Esophagus squamous epithelium (tissue), 5 donors: ENCODE measurements at regions not wholly inside any gene's neighbourhood (a gene's known extent, or its start where the extent isn't known, plus 50 kb on each side); places are given as distances from the start of the nearest gene placed in this dataset.
"Not testable (repeated sequence)": the region's sequence is repeated elsewhere in the genome, so short reads cannot be mapped to it uniquely, and the experiment has no call there.

Experiments used
- DNase-seq: peaks from one replicate; lab custom pipeline; 2025; lab: John Stamatoyannopoulos, UW
- H3K27ac ChIP-seq, 4 donors: fragments of 200-600 bp; sonication (generic); one replicate each; pipeline ENCODE4 v1.5.1; 2016 to 2019; ENCODE audit warnings: mild to moderate bottlenecking in 1 of 4
- H3K27me3 ChIP-seq, 4 donors: fragments of 200-600 bp; sonication (generic); 1 replicate in 3 of 4; 2 replicates in 1 of 4; pipeline versions ENCODE4 v1.5.1 to v1.6.0; 2017 to 2021; ENCODE audit warnings: antibody characterized with exemption in 1 of 4
- H3K36me3 ChIP-seq, 3 donors: fragments of 200-600 bp; sonication (generic); one replicate each; pipeline ENCODE4 v1.5.1; 2016 to 2019
- H3K4me1 ChIP-seq, 3 donors: fragments of 200-600 bp; sonication (generic); one replicate each; pipeline ENCODE4 v1.5.1; 2017 to 2019
- H3K4me3 ChIP-seq, 4 donors: fragments of 200-600 bp; sonication (generic); 1 replicate in 3 of 4; 2 replicates in 1 of 4; pipeline ENCODE4 v1.5.1; 2016 to 2019; ENCODE audit warnings: mild to moderate bottlenecking in 2 of 4, moderate library complexity in 1 of 4
- H3K9me3 ChIP-seq, 3 donors: fragments of 200-600 bp; sonication (generic); one replicate each; pipeline ENCODE4 v1.5.1; 2016 to 2019
- CTCF ChIP-seq, 6 experiments: fragments of 450-650 bp in 4 of 6; fragments of 200-600 bp in 2 of 6; sonication (generic) in 2 of 6; IDR thresholded peaks; one replicate each; pipeline ENCODE4 v1.5.1; 2016 to 2019; ENCODE audit warnings: antibody characterized with exemption in 6 of 6, mild to moderate bottlenecking in 4 of 6, moderate library complexity in 4 of 6
- POLR2A ChIP-seq, 4 donors: fragments of 450-650 bp; IDR thresholded peaks; one replicate each; pipeline ENCODE4 v1.6.1; 2017; ENCODE audit warnings: antibody characterized with exemption in 4 of 4, mild to moderate bottlenecking in 4 of 4, moderate library complexity in 3 of 4
- WGBS, 2 donors: methylation state at CpG; one replicate each; pipeline ENCODE4 v1.1.5; 2018; 5-methylcytosine and 5-hydroxymethylcytosine counted together
- intact Hi-C: fragments of 100-400 bp; cut with DNase I; formaldehyde crosslinking; loops from one replicate; pipeline ENCODE4 v1.15.0; 2022
- donor health status: DM: yes; HTN: yes; CAD: no.

GRCh38 chr9:135281791-135282737 lies 194.6 kb downstream of the OLFM1 start:
- DNase-seq: no peak
- Histone ChIP-seq H3K4me3 (no peak overlapping the region), H3K4me1 (peaks cover 0 to 15% (median 9%) of the 10 kb centered on the region in 3 donors), H3K9me3 (no peaks in the 10 kb centered on the region), H3K36me3 (no peaks in the 10 kb centered on the region), H3K27me3 (peaks cover 0 to 79% (median 0%) of the 10 kb centered on the region in 4 donors), H3K27ac (no peak overlapping the region)
- 24 to 28% methylated on average over 8 to 16 of the region's 24 CpGs for WGBS, 2 donors
- TF ChIP-seq POLR2A (IDR thresholded peaks at IDR 0.05): no peak
- TF ChIP-seq CTCF (IDR thresholded peaks at IDR 0.05): no peak
- intact Hi-C loops: no loop called here

GRCh38 chr9:135282808-135283207 lies 195.3 kb downstream of the OLFM1 start:
- H3K36me3 ChIP-seq: no peaks in the 10 kb centered on the region
- DNase-seq: no peak
- H3K4me3 ChIP-seq: no peak overlapping the region
- intact Hi-C loops: no loop called here
- TF ChIP-seq CTCF (IDR thresholded peaks at IDR 0.05) (no peak), POLR2A (IDR thresholded peaks at IDR 0.05) (no peak)
- peaks cover 0 to 15% (median 9%) of the 10 kb centered on the region in 3 donors for H3K4me1 ChIP-seq
- no peak overlapping the region for H3K27ac ChIP-seq
- 0 to 50% methylated on average over 1 to 2 of the region's 4 CpGs for WGBS, 2 donors
- H3K27me3 ChIP-seq: peaks cover 0 to 79% (median 0%) of the 10 kb centered on the region in 4 donors
- no peaks in the 10 kb centered on the region for H3K9me3 ChIP-seq

- no peak for DNase-seq
- Histone ChIP-seq H3K4me3 (no peak overlapping the region), H3K27ac (no peak overlapping the region), H3K9me3 (no peaks in the 10 kb centered on the region), H3K4me1 (peaks cover 0 to 17% (median 9%) of the 10 kb centered on the region in 3 donors), H3K27me3 (peaks cover 0 to 79% (median 0%) of the 10 kb centered on the region in 4 donors), H3K36me3 (no peaks in the 10 kb centered on the region)
- intact Hi-C loops: no loop called here
- 39 to 51% methylated on average over 12 to 15 of the region's 15 CpGs for WGBS, 2 donors
- TF ChIP-seq POLR2A (IDR thresholded peaks at IDR 0.05) (no peak), CTCF (IDR thresholded peaks at IDR 0.05) (no peak)
These were observed 195.9 kb upstream of the PPP1R26 start for GRCh38 chr9:135283671-135284070.

DNA sequence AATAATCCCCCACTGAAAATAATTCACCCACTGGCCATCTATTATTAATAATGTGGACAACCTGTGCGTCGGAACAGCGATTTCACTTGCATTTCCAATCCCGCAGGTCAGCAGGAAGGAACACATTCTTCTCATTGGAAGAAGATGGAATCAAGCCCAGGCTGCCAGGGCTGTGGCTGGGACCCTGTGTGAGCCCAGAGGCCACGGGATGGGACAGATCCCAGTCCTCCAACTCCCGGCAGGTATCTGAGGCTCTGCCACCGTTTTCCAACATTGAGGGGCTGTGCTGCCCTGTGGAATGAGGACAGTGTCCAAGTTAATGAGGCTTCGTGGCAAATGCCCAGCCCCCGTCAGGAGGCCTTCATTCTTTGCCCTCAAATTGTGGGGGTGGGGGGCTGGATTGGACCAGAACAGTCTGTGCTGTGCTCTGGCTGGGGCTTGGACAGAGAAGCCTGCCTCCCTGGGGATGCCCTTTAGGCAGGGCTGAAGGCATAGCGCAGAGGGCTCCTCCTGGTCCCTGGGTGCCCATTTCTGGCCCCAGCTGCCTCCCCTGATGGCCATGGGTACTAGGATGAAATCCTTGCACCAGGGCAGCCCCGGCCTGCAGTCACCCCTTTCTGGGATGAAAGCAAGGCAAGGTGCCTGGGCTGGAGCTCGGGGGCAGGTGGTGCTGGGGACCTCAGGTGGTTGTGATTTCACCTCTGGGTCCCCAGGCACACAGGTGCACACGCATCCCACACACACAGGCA lies 195.0 kb upstream of the PPP1R26 start:
- H3K27me3 ChIP-seq: peaks cover 0 to 80% (median 0%) of the 10 kb centered on the region in 4 donors
- intact Hi-C loops: no loop called here
- H3K4me3 ChIP-seq: no peak overlapping the region
- H3K9me3 ChIP-seq: no peaks in the 10 kb centered on the region
- H3K4me1 ChIP-seq: peaks cover 0 to 23% (median 9%) of the 10 kb centered on the region in 3 donors
- no peak overlapping the region for H3K27ac ChIP-seq
- no peaks in the 10 kb centered on the region for H3K36me3 ChIP-seq
- TF ChIP-seq POLR2A (IDR thresholded peaks at IDR 0.05) (no peak), CTCF (IDR thresholded peaks at IDR 0.05) (no peak)
- no peak for DNase-seq
- WGBS, 2 donors: 50 to 59% methylated on average over 7 to 9 of the region's 13 CpGs

DNA sequence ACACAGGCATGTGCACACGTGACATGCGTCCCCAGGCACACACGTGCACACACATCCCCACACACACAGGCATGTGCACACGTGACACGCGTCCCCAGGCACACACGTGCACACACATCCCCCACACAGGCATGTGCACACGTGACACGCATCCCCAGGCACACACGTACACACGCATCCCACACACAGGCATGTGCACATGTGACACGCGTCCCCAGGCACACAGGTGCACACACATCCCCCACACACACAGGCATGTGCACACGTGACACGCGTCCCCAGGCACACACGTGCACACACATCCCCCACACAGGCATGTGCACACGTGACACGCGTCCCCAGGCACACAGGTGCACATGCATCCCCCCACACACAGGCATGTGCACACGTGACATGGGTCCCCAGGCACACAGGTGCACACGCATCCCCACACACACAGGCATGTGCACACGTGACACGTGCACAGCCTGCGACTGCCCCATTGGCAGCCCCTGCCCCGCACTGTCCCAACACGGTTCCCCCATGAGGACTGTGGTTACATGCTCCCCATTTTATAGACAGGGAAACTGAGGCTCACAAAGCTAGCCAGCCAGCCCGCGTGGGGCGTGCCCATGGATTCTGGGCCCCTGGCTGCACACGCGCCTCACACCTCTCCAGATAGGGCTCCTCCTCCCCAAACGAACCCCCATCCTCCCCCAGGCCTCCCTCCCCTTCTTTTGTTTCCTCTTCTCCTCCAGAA lies 193.2 kb upstream of the PPP1R26 start:
- intact Hi-C loops, H3K9me3 ChIP-seq, H3K4me3 ChIP-seq, H3K27ac ChIP-seq, DNase-seq, H3K36me3 ChIP-seq: not testable (repeated sequence)
- H3K4me1 ChIP-seq: peaks cover 0 to 22% (median 9%) of the 10 kb centered on the region in 3 donors
- WGBS, 2 donors: 79 to 82% methylated on average over 13 to 23 of the region's 33 CpGs
- H3K27me3 ChIP-seq: peaks cover 0 to 80% (median 0%) of the 10 kb centered on the region in 4 donors
